SIG-M5 treated with dmso at 0.1 percent for 504 hours (cell line): ENCODE measurements at regions not wholly inside any gene's neighbourhood (a gene's known extent, or its start where the extent isn't known, plus 50 kb on each side); places are given as distances from the start of the nearest gene placed in this dataset.
A peak's percentile ranks its signal among the peaks of the same experiment; 100 is the strongest.
"Not testable (repeated sequence)": the region's sequence is repeated elsewhere in the genome, so short reads cannot be mapped to it uniquely, and the experiment has no call there.

Experiments
- DNase-seq: peaks from one replicate; lab custom pipeline; 2025; ENCODE audit not compliant: unreplicated experiment; lab: John Stamatoyannopoulos, UW

DNA sequence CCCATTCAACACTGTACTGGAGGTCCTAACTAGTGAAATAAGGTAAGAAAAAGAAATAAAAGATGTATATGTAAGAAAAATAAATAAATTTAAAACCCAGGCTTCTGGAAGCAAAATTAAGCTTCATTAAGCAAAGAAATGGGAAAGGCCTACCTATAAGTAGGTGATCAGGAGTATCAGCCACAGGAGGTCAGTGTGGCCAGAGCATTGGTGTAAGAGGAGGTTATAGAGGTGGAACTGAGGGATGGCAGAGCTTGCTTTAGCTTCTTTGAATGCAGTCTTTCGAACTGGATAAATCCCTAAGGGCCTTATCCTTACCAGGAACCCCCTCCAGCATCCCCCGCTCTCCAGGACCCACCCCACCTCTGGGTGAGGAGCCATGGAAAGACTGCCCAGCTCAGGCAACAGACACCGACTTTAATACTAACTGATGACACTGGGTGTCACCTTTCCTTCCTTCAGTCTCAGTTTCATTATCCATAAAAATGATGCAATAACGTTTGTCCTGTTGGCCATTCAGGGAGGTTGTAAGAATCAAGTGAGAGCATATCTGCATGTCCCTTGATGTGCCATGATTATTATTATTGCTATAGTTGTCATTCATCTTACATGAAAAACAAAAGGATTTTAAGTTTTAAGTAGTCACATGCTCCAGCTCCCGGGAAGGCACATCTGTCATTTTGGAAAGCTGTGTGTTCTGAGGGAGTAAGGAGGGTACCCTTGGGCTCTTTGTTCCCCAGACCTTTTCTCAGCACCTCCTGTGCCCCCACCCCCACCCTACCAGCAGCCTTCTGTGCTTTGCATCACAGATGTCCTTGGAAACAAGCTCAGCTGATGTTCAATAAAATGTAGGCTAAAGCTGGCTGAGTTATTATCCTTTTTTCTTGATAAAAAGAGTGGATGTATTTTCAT, 50.8 kb upstream of the CTNNA1 start:
- no peak for DNase-seq

DNA sequence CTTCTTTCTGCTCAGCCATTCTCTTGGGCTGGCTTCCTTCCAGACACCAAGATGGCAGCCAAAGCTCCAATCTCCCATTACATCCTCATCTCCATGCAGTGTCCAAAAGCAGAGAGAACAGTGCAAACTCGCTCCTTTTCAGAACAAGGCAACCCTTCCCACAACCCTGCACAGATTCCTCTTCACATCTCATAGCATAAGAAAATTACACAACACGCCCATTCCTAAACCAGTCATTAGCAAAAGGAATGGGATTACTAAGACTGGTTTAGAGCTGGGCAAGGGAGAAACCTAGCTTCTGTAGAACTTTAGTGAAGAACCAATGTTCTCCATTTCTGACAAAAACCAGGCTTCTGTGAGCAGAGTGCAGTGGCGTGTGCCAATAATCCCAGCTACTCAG, 51.5 kb upstream of the CTNNA1 start:
- no peak for DNase-seq

DNA sequence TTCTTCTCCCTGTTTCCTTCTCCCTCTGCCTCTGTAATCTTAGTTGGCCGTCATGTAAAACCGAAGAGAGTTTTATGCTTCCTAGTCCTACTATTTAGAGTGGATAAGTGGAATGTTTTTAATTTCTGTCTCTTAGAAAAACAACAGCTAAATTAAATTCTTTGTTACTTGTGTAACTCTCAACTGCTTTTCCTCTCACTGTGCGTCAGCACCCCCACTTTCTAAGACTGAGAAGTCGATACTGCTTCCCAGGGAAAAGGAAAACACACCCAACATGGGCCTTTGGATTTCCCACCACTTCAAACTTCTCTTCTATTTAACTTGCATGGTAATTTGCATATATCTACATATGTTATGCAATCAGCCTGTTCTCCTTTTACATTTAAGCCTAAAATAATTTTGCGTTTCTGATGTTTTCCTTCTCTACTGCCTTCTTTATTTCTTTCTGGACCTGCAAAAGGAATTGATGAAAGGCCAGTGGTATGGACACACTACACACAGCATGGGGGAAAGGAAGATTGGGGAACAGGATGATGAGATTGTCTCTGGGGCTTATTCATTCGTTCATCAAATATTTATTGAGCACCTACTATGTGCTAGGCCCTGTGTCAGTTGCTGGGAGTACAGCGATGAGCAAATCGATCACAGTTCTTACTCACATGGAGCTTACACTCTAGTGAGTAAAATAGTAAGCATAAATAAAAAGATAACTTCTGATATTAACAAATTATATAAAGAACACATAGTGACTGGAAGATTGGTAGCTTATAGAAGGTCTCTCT, 52.5 kb upstream of the CTNNA1 start:
- DNase-seq: no peak

DNA sequence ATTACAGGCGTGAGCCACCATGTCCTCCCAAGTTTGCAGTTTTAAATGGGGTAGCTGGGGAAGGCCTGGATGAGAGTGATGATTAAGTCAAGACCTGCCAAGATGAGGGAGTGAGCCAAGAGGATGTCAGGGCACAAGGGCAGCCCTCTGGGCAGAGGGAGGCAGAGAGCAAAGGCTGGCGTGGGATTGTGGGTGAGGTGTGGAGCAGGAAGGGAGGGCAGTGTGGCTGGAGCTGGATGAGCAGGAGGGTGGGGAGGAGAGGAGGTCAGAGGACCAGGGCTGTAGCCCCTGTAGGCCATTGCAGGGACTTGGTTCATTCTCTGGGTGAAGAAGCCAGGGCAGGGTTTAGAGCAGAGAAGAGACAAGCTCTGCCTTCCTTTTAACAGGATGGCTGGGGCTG, 53.7 kb upstream of the CTNNA1 start:
- DNase-seq: no peak

GRCh38 chr5:138698713-138699112, 54.5 kb upstream of the CTNNA1 start:
- no peak for DNase-seq

DNA sequence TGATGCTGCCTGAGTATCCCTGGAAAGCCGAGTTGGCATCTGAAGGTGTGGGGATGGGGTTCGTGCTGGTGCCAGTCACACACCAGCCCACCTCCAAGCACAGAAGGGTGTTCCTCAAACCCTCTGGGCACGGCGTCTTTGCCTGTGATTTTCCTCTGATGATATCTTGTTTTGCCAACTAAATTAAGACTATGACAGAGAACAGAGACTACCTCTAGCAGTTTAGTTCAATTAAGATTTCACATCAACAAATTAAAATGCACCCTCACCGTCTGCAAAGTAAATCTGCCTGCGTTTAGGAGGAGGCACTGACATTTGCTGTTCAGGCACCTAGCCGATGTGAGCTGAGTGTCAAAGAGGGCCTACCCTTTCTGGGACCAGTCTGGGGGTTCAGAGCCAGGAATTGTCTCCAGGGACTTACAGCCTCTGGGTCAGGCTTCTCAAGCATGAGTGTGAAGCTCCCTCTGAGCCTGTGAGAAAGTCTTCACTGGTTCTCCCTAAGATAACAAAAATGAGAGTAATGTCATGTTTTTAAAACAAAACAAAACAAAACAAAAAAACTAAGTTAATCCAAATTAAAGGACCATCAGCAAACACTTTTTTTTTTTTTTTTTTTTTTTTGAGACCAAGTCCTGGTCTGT, 55.4 kb upstream of the CTNNA1 start:
- no peak for DNase-seq

GRCh38 chr5:138696501-138696900, 56.7 kb upstream of the CTNNA1 start:
- no peak for DNase-seq

DNA sequence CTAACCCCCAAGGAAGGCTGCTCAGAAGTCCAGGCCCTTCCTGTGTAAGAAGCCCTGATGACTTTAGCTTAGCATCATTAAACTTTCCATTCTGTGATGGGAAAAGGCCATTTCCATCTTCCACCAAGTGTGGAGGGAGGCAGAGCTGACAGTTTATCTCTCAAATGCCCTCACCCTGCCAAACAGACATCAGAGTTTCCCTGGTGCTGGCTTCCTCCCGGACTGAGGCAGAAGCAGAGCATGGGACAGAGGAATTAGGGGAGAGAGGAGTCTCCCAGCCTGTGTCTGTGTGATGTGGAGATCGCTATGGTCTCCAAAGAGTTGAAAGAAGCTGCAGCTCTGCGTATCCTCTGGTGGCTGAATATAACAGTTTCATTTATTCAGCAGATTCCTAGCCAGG, 57.4 kb upstream of the CTNNA1 start:
- no peak for DNase-seq

GRCh38 chr5:138694146-138694545, 59.1 kb upstream of the CTNNA1 start:
- DNase-seq: no peak

DNA sequence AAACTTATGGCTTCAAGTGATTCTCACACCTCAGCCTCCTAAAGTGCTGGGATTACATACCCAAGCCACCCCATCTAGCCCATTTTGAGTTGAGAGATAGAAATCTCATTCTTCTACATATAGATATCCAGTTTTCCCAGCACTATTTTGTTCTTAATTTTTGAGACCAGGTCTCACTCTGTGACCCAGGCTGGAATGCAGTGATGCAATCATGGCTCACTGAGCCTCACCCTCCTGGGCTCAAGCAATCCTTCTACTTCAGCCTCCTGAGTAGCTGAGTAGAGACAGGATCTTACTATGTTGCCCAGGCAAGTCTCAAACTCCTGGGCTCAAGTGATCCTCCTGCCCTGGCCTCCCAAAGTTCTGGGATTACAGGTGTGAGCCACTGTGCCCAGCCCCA, 60.9 kb upstream of the CTNNA1 start:
- DNase-seq: no peak

- peak; percentile 47 for DNase-seq
These were observed 66.6 kb upstream of the CTNNA1 start for GRCh38 chr5:138686668-138687067.

GRCh38 chr5:138685193-138685745, 68.0 kb upstream of the CTNNA1 start:
- DNase-seq: peak; percentile 45

- DNase-seq: not testable (repeated sequence)
These were observed 70.8 kb upstream of the CTNNA1 start for GRCh38 chr5:138682462-138682861.

- DNase-seq: not testable (repeated sequence)
These were observed 74.4 kb upstream of the CTNNA1 start for GRCh38 chr5:138678826-138679225.

DNA sequence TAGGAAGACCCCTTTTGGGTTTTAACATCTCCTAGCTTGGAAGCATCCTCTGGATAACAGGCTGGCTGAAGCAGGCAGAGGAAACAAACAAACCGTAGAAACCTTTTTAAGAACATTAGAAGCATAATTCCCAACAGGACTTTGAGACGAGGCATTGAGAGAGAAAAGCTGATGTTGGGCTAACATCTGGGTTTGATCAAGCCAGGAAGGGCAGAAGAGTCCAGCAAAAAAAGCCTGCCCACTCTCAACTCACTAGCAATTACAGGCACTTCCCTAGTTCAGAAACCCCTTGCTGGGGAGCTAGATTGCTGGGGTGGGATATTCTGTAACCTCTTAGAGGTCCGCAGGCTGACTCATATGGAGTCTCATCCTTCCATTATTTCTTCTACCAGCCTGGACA, 75.4 kb upstream of the CTNNA1 start:
- no peak for DNase-seq

DNA sequence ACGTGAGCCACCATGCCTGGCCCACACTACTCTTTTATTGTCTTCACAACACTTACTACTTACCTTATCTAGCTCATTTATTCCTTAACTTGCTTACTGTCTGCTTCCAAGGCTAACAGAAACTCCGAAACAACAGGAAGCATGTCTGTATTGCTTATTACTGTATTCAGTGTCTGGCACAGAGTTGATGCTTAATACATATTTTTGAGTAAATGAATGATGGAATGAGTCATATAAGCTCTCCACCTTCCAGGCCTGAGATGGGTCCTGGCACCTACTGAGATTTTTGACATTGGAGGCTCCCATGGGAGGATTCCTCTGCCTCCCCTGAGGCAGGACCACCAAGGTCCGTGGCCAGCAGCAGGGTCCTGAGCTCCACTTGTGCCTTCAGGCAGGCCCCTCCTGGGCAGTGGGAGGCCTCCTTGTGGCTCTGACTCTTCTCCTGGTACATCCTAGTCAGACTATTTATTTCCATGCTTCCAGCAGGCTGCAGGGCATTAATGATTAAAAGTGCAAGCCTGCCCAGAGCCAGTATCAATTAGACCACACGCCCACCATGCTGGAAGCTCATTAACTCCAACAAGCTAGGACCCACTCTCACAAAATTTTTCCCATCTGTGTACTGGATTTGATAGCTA, 76.5 kb upstream of the CTNNA1 start:
- no peak for DNase-seq

DNA sequence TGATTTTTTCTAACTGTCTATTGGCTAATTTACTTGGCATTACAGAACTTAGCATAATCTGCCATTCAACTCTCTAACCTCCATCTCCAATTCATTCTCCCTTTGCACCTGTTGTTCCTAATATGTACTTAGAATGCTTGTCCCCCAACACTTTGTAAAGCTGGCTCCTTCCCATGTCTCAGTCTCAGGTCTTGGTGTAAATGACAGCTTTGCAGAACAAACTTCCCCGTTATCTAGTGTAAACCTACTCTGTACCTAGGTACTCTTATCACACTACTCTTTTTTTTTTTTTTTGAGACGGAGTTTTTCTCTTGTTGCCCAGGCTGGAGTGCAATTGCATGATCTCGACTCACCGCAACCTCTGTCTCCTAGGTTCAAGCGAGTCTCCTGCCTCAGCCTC, 77.2 kb upstream of the CTNNA1 start:
- DNase-seq: no peak

- DNase-seq: no peak
These were observed 84.5 kb upstream of the CTNNA1 start for GRCh38 chr5:138668451-138669380.

- DNase-seq: not testable (repeated sequence)
These were observed 85.4 kb upstream of the CTNNA1 start for GRCh38 chr5:138667782-138668331.
